IMR-90 (cell line): ENCODE measurements at regions not wholly inside any gene's neighbourhood (a gene's known extent, or its start where the extent isn't known, plus 50 kb on each side); places are given as distances from the start of the nearest gene placed in this dataset.
"Not testable (repeated sequence)": the region's sequence is repeated elsewhere in the genome, so short reads cannot be mapped to it uniquely, and the experiment has no call there.

Source experiments
- ATAC-seq: fragments of 200-7000 bp; cut with Tn5 transposase; 2 replicates; pipeline ENCODE4 v1.9.1; 2020; ENCODE audit warnings: low read depth, mild to moderate bottlenecking, moderate library complexity
- BruUV-seq: library from RNA; stranded (reverse); fragments of 400-500 nt; replicated peaks from 2 replicates; lab custom pipeline; 2021; lab: Mats Ljungman, UMichigan
- CTCF ChIA-PET: fragments of 300-600 bp; formaldehyde crosslinking; extraction: SDS; loops from one replicate; lab custom pipeline; 2021; ENCODE audit warnings: antibody characterized with exemption; lab: Yijun Ruan, JAX
- POLR2A ChIA-PET: fragments of 300-600 bp; sonication (Branson Sonifier 250); formaldehyde crosslinking; loops from one replicate; lab custom pipeline; 2022; ENCODE audit warnings: antibody characterized with exemption; ENCODE audit not compliant: unreplicated experiment; lab: Charles Lee
- DNase-seq: peaks from one replicate; pipeline ENCODE4 v3.0.0; 2013
- H2AFZ ChIP-seq: replicated peaks from 2 replicates; pipeline ENCODE3; 2013; ENCODE audit warnings: low read length, mild to moderate bottlenecking; ENCODE audit not compliant: poor library complexity
- H2AK5ac ChIP-seq: 2 replicates; pipeline ENCODE4 v1.6.1; 2013; ENCODE audit warnings: low read depth, low read length, inconsistent platforms
- H2AK9ac ChIP-seq: replicated peaks from 2 replicates; pipeline ENCODE3; 2013; ENCODE audit warnings: mild to moderate bottlenecking, low read depth, low read length, moderate library complexity; ENCODE audit not compliant: poor library complexity
- H2BK120ac ChIP-seq: 2 replicates; pipeline ENCODE4 v1.6.1; 2013; ENCODE audit warnings: low read depth, low read length, inconsistent platforms
- H2BK15ac ChIP-seq: 3 replicates; pipeline ENCODE4 v1.6.1; 2013; ENCODE audit warnings: low read depth, low read length, inconsistent platforms
- H2BK20ac ChIP-seq: 2 replicates; pipeline ENCODE4 v1.6.1; 2013; ENCODE audit warnings: low read depth, mild to moderate bottlenecking, inconsistent platforms, low read length, moderate library complexity
- H2BK5ac ChIP-seq: 2 replicates; pipeline ENCODE4 v1.6.1; 2013; ENCODE audit warnings: mild to moderate bottlenecking, low read depth, low read length, inconsistent platforms; ENCODE audit not compliant: poor library complexity, severe bottlenecking
- H3K14ac ChIP-seq: replicated peaks from 2 replicates; pipeline ENCODE4 v1.6.1; 2013; ENCODE audit warnings: low read depth, low read length, inconsistent platforms
- H3K18ac ChIP-seq: 2 replicates; pipeline ENCODE4 v1.6.1; 2013; ENCODE audit warnings: low read depth, low read length, control low read depth
- H3K23ac ChIP-seq: 2 replicates; pipeline ENCODE4 v1.6.1; 2013; ENCODE audit warnings: low read depth, low read length, inconsistent platforms
- H3K27ac ChIP-seq: 2 replicates; pipeline ENCODE4 v1.5.1; 2013; ENCODE audit warnings: mild to moderate bottlenecking, control low read depth, low read length; ENCODE audit not compliant: insufficient read depth
- H3K27me3 ChIP-seq: 2 replicates; pipeline ENCODE4 v1.6.1; 2013; ENCODE audit warnings: low read length; ENCODE audit not compliant: control insufficient read depth, insufficient read depth
- H3K36me3 ChIP-seq: 2 replicates; pipeline ENCODE4 v1.6.1; 2013; ENCODE audit warnings: low read length, mixed read lengths; ENCODE audit not compliant: control insufficient read depth, insufficient read depth
- H3K4ac ChIP-seq: 2 replicates; pipeline ENCODE4 v1.6.1; 2013; ENCODE audit warnings: low read depth, low read length, inconsistent platforms
- H3K4me1 ChIP-seq: 2 replicates; pipeline ENCODE4 v1.6.1; 2013; ENCODE audit warnings: low read length, mixed read lengths; ENCODE audit not compliant: control insufficient read depth, insufficient read depth
- H3K4me2 ChIP-seq: 2 replicates; pipeline ENCODE4 v1.6.1; 2013; ENCODE audit warnings: low read depth, mild to moderate bottlenecking, control low read depth, low read length, moderate library complexity
- H3K4me3 ChIP-seq: 2 replicates; pipeline ENCODE4 v1.5.1; 2013; ENCODE audit warnings: low read depth, mild to moderate bottlenecking, control low read depth, low read length, moderate library complexity; ENCODE audit not compliant: insufficient read depth
- H3K56ac ChIP-seq: 2 replicates; pipeline ENCODE4 v1.6.1; 2013; ENCODE audit warnings: low read length, inconsistent platforms; ENCODE audit not compliant: insufficient read depth; ENCODE audit errors: extremely low read depth
- H3K79me1 ChIP-seq, 2 experiments: 2 replicates each; pipeline ENCODE4 v1.6.1; 2013; ENCODE audit warnings: low read length in 2 of 2, inconsistent platforms in 1 of 2, low read depth in 1 of 2
- H3K9ac ChIP-seq: 2 replicates; pipeline ENCODE4 v1.6.1; 2013; ENCODE audit warnings: low read depth, low read length, control low read depth
- H3K9me1 ChIP-seq: 2 replicates; pipeline ENCODE4 v1.6.1; 2013; ENCODE audit warnings: low read length, inconsistent platforms; ENCODE audit not compliant: insufficient read depth
- H3K9me3 ChIP-seq: 2 replicates; pipeline ENCODE4 v1.6.1; 2013; ENCODE audit warnings: low read length; ENCODE audit not compliant: control insufficient read depth, insufficient read depth
- H4K20me1 ChIP-seq: 2 replicates; pipeline ENCODE4 v1.6.1; 2013; ENCODE audit warnings: low read length, inconsistent platforms; ENCODE audit not compliant: insufficient read depth
- H4K5ac ChIP-seq: 2 replicates; pipeline ENCODE4 v1.6.1; 2013; ENCODE audit warnings: mild to moderate bottlenecking, low read depth, low read length, control low read depth
- H4K8ac ChIP-seq, 2 experiments: 2 replicates each; pipeline ENCODE4 v1.6.1; 2013; ENCODE audit warnings: low read depth in 2 of 2, low read length in 2 of 2, control low read depth in 1 of 2, inconsistent platforms in 1 of 2
- H4K91ac ChIP-seq: 2 replicates; pipeline ENCODE4 v1.6.1; 2013; ENCODE audit warnings: low read depth, low read length, inconsistent platforms; ENCODE audit not compliant: insufficient read depth
- BHLHE40 ChIP-seq: fragments of 150-350 bp; IDR thresholded peaks from 2 replicates; pipeline ENCODE4 v1.6.1; 2016; ENCODE audit warnings: mild to moderate bottlenecking, low read depth, low read length
- ELK1 ChIP-seq: fragments of 150-350 bp; IDR thresholded peaks from 2 replicates; pipeline ENCODE4 v1.6.1; 2016; ENCODE audit warnings: low read depth, mild to moderate bottlenecking, low read length, moderate library complexity, borderline replicate concordance
- MAFK ChIP-seq: IDR thresholded peaks from 2 replicates; pipeline ENCODE4 v1.6.1; 2012; ENCODE audit warnings: low read depth, low read length, improper control_type of control experiment
- MXI1 ChIP-seq: IDR thresholded peaks from 2 replicates; pipeline ENCODE4 v1.6.1; 2012; ENCODE audit warnings: low read depth, mild to moderate bottlenecking, low read length, moderate library complexity, borderline replicate concordance
- NFE2L2 ChIP-seq: fragments of 150-350 bp; IDR thresholded peaks from 2 replicates; pipeline ENCODE4 v1.6.1; 2016; ENCODE audit warnings: low read depth, mild to moderate bottlenecking, low read length
- RAD21 ChIP-seq: IDR thresholded peaks from 2 replicates; pipeline ENCODE4 v1.6.1; 2012; ENCODE audit warnings: low read length, improper control_type of control experiment
- WGBS, 2 experiments: methylation state at CpG; one replicate each; pipeline versions ENCODE4 v1.1.5 to v1.1.7; 2013; ENCODE audit warnings: missing lambda C conversion rate in 2 of 2; ENCODE audit not compliant: insufficient read length in 1 of 2; ENCODE audit errors: extremely low coverage in 2 of 2; 5-methylcytosine and 5-hydroxymethylcytosine counted together
- dilution Hi-C: fragments of 300-500 bp; cut with HindIII; formaldehyde crosslinking; loops from one replicate; pipeline ENCODE4 v1.14.3; 2018; ENCODE audit warnings: low sequenced_read_pairs; ENCODE audit not compliant: unreplicated experiment
- in situ Hi-C: fragments of 300-500 bp; cut with MboI; formaldehyde crosslinking; loops from 3 replicates; pipeline ENCODE4 v1.14.3; 2019; ENCODE audit warnings: low sequenced_read_pairs, inconsistent platforms, mixed read lengths
- intact Hi-C: fragments of 100-400 bp; cut with micrococcal nuclease; formaldehyde crosslinking; loops from 2 replicates; pipeline ENCODE4 v1.10.0; 2022

DNA sequence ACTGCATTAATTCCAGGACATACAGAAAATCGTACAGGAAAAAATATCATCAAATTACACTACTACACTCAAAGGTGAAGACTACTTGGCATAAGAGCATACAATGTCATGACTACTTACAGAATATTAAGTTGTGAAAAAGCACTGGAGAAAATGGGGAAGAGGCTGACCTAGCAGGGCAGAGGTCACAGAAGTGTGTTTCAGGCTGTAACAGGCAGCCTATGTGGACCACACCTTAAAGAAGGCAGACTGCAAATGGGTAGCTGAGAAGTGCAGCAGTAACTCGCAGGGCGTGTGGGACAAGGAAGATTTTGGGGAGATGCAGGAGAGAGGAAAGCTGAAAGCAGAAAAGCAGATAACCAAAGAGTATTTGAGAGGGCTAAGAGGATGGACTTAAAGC, 167.0 kb upstream of the PIK3R1 start:
- CTCF ChIA-PET, result no interaction called here
- POLR2A ChIA-PET, result no interaction called here
- ATAC-seq (no peak), DNase-seq (no peak)
- Histone ChIP-seq H3K9ac (no peak overlapping the region), H3K18ac (no peak overlapping the region), H3K4me1 (no peaks in the 10 kb centered on the region), H3K9me1 (no peaks in the 10 kb centered on the region), H3K23ac (no peak overlapping the region), H4K20me1 (no peaks in the 10 kb centered on the region), H3K56ac (no peak overlapping the region), H3K4me3 (no peak overlapping the region), H2AK5ac (peak overlapping the region; percentile 32; the same call in 1 of the 2 replicates), H2BK15ac (no peak overlapping the region), H4K8ac (no peak overlapping the region), H3K27ac (no peak overlapping the region), H3K4ac (no peak overlapping the region), H2AK9ac (no peak overlapping the region), H2AFZ (no peak overlapping the region), H3K36me3 (no peaks in the 10 kb centered on the region), H3K27me3 (no peaks in the 10 kb centered on the region), H3K9me3 (peaks cover 6% of the 10 kb centered on the region; the same call in 1 of the 2 replicates), H3K14ac (no peak overlapping the region), H3K4me2 (no peak overlapping the region), H2BK5ac (no peak overlapping the region), H3K79me1 (no peaks in the 10 kb centered on the region), H4K5ac (no peak overlapping the region), H4K91ac (no peak overlapping the region), H2BK20ac (0 out of 2 replicates have a peak overlapping the region, but pooled peaks have one; percentile 14), H2BK120ac (no peak overlapping the region)
- WGBS, 2 experiments, result no CpG with 5 or more reads among the region's 3 CpGs
- TF ChIP-seq BHLHE40 (no peak), MAFK (no peak), NFE2L2 (no peak), MXI1 (no peak), ELK1 (no peak), RAD21 (no peak)
- BruUV-seq, result no TSS peak
- intact Hi-C loops (loop anchor here (5.0 kb wide), 1 partner anchor 169 kb away; the partner anchor contains the start of gene PIK3R1), in situ Hi-C loops (no loop called here), dilution Hi-C loops (no loop called here)

DNA sequence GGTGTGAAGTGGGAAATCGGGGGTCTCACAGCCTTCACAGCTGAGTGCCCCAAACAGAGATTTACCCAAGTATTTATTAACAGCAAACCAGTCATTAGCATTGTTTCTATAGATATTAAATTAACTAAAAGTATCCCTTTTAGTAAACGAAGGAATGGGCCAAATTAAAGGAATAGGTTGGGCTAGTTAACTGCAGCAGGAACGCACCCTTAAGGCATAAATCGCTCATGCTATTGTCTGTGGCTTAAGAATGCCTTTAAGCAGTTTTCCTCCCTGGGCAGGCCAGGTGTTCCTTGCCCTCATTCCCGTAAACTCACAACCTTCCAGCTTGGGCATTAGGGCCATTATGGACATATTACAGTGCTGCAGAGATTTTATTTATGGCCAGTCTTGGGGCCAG, 167.5 kb upstream of the PIK3R1 start:
- DNase-seq, H2AK5ac ChIP-seq, H3K23ac ChIP-seq, H3K27me3 ChIP-seq, H2AFZ ChIP-seq, H2AK9ac ChIP-seq, H2BK5ac ChIP-seq, H2BK15ac ChIP-seq, H3K4ac ChIP-seq, H4K20me1 ChIP-seq, H4K8ac ChIP-seq, H3K4me1 ChIP-seq, H2BK120ac ChIP-seq, H3K9me1 ChIP-seq, H3K9ac ChIP-seq, H3K36me3 ChIP-seq, H3K4me3 ChIP-seq, POLR2A ChIA-PET, H3K56ac ChIP-seq, H4K5ac ChIP-seq, H3K9me3 ChIP-seq, ATAC-seq, BruUV-seq, CTCF ChIA-PET, in situ Hi-C loops, H3K27ac ChIP-seq, H3K14ac ChIP-seq, H3K18ac ChIP-seq, H3K79me1 ChIP-seq, dilution Hi-C loops, H2BK20ac ChIP-seq, H3K4me2 ChIP-seq, H4K91ac ChIP-seq: not testable (repeated sequence)
- WGBS, 2 experiments, result no CpG with 5 or more reads among the region's 5 CpGs
- intact Hi-C loops, result loop anchor here (5.0 kb wide), 1 partner anchor 169 kb away; the partner anchor contains the start of gene PIK3R1
